LNCaP clone FGC (cell line): ENCODE measurements at regions not wholly inside any gene's neighbourhood (a gene's known extent, or its start where the extent isn't known, plus 50 kb on each side); places are given as distances from the start of the nearest gene placed in this dataset.
"Not testable (repeated sequence)": the region's sequence is repeated elsewhere in the genome, so short reads cannot be mapped to it uniquely, and the experiment has no call there.

Experiments
- DNase-seq: peaks from one replicate; pipeline ENCODE4 v3.0.0-alpha.2; 2011; ENCODE audit warnings: low read depth
- H3K4me3 ChIP-seq: 2 replicates; pipeline ENCODE4 v1.5.1; 2011; ENCODE audit warnings: mild to moderate bottlenecking, low read depth, low read length, control low read depth
- CTCF ChIP-seq: IDR thresholded peaks from 2 replicates; pipeline ENCODE4 v1.5.1; 2012; ENCODE audit warnings: mild to moderate bottlenecking; ENCODE audit not compliant: control insufficient read depth, insufficient read depth; ENCODE audit errors: extremely low read depth

DNA sequence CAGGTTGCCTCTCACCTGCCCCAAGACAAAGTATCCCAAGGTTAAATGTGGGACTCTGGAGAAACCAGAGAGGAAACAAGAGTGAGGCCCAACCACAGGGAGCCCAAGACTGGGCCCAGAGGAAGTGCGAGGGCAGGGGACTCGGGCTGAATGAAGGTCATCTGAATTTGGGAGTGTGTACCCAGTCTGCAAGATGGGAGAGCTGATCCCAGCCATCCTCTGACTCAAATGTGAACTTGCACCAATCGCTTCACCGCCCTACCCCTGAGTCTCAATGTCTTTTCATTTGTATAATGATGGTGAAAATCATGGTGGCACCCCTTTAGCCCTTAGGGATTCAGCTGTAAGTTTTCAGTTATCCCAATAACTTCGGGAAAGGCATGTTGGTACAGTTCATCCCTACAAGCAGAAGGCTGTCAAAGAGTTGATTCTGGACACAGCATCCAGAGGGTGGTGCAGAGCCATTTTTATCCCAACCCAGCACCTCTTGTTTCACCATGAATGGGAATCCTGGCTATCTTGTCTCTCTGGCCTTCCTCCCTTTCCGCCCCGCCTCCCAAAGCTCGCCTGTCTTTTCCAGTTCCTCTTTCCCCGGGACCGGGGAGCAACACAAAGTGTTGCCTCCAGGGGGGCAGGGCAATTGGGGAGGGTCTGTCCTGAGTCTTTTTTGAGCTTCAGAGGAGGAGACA lies 123.4 kb downstream of the NUFIP1 start:
- no peak overlapping the region for H3K4me3 ChIP-seq
- no peak for DNase-seq
- no peak for TF ChIP-seq CTCF

DNA sequence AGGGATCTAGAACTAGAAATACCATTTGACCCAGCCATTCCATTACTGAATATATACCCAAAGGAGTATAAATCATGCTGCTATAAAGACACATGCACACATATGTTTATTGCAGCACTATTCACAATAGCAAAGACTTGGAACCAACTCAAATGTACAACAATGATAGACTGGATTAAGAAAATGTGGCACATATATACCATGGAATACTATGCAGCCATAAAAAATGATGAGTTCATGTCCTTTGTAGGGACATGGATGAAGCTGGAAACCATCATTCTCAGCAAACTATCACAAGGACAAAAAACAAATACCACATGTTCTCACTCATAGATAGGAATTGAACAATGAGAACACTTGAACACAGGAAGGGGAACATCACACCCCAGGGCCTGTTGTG lies 125.6 kb downstream of the NUFIP1 start:
- H3K4me3 ChIP-seq, DNase-seq: not testable (repeated sequence)

DNA sequence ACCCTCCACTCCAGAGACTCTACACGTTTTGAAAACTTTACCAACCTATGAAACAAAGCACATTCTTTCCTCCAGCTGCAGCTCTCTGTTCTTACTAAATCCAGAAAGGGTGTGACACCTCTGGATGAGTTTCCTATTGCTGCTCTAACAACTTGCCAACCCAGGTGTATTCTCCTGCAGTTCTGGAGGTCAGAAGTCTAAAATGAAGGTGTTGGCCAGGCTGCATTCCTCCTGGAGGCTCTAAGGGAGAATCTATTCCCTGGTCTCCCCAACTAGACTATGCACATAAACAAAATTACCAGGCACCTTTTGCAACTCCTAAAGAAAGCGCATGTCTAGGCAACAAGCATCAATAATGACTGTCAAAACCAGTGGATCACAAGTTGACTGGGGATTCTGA lies 128.8 kb downstream of the NUFIP1 start:
- H3K4me3 ChIP-seq: no peak overlapping the region
- TF ChIP-seq CTCF: no peak
- no peak for DNase-seq

DNA sequence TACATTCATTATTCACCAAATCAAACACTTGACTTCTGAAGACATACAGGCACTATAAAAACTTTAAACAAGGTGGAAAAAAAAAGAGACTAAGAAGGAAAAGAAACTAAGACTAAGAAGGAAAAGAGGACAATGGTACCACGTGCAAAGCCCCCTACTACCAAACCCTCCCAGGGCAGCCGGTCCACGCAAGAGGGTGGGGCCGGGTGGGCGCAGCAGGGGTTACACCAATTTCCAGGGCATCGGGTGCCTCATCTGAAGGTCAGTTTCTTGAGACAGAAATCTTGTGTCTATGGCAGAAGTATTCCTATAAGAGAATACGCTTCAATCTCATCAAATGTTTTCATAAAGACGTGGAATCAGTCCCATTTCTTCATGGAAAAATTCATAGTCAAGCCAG lies 131.5 kb downstream of the NUFIP1 start:
- H3K4me3 ChIP-seq: no peak overlapping the region
- DNase-seq: no peak
- TF ChIP-seq CTCF: no peak

DNA sequence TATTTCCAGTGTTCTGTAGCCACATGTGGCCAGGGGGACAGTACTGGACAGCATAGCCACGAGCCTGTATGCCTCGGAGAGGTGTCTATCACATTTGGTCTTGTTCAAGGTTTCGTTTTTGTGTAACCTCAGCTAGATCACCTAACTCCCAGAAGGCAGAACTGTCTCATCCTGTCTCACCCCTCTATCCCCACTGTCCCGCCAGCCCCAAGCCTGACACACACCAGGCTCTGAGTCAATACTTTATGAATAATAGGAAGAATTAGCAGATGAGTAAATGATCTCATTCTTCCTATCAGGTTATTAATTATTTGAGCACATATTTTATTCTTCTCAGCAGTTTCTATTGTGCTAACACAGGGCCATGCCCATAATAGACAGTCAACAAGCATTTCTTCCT lies 132.2 kb downstream of the NUFIP1 start:
- no peak for DNase-seq
- no peak for TF ChIP-seq CTCF
- H3K4me3 ChIP-seq: no peak overlapping the region

GRCh38 chr13:44855860-44856259 lies 133.4 kb downstream of the NUFIP1 start:
- no peak overlapping the region for H3K4me3 ChIP-seq
- TF ChIP-seq CTCF: no peak
- DNase-seq: no peak

- no peak for TF ChIP-seq CTCF
- DNase-seq: peak; percentile 98
- peak overlapping the region; percentile 33 for H3K4me3 ChIP-seq
Measured at GRCh38 chr13:44854313-44855060, 134.8 kb downstream of the NUFIP1 start.
